ENCODE measurements at regions not wholly inside any gene's neighbourhood (a gene's known extent, or its start where the extent isn't known, plus 50 kb on each side); places are given as distances from the start of the nearest gene placed in this dataset.

- no peak for DNase-seq
- Histone ChIP-seq H3K36me3 (no peaks in the 10 kb centered on the region), H3K4me3 (no peak overlapping the region), H3K9me3 (no peaks in the 10 kb centered on the region), H3K27me3 (no peaks in the 10 kb centered on the region)
Measured at GRCh38 chr2:34031097-34031496, 432.0 kb upstream of the FAM98A start.

GRCh38 chr2:34030273-34030672 lies 431.2 kb upstream of the FAM98A start:
- H3K9me3 ChIP-seq: no peaks in the 10 kb centered on the region
- H3K36me3 ChIP-seq: no peaks in the 10 kb centered on the region
- no peaks in the 10 kb centered on the region for H3K27me3 ChIP-seq
- no peak overlapping the region for H3K4me3 ChIP-seq
- DNase-seq: no peak

DNA sequence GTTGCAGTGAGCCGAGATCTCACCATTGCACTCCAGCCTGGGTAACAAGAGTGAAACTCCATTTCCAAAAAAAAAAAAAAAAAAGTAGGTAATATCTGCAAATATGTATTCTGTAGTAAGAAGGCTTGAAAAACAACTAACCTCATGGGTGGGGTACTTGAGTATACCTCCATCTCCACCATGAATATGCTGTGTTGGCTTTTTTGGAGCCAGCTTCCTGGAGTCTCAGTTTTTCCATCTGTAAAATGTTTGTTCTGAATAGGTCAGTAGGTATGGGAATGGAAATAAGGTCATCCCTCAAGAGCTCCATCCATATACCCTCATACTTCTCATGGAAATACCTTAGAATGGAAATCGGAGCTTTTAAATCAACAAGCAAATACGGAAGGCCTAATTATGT lies 430.0 kb upstream of the FAM98A start:
- no peaks in the 10 kb centered on the region for H3K9me3 ChIP-seq
- no peaks in the 10 kb centered on the region for H3K27me3 ChIP-seq
- H3K36me3 ChIP-seq: no peaks in the 10 kb centered on the region
- no peak for DNase-seq
- H3K4me3 ChIP-seq: no peak overlapping the region

GRCh38 chr2:34025196-34025595 lies 426.1 kb upstream of the FAM98A start:
- DNase-seq: no peak
- Histone ChIP-seq H3K9me3 (no peaks in the 10 kb centered on the region), H3K4me3 (no peak overlapping the region), H3K36me3 (no peaks in the 10 kb centered on the region), H3K27me3 (no peaks in the 10 kb centered on the region; the same call in 1 of the 2 replicates)

GRCh38 chr2:34012715-34013302 lies 413.7 kb upstream of the FAM98A start:
- peak; percentile 41 for DNase-seq
- Histone ChIP-seq H3K27me3 (no peaks in the 10 kb centered on the region), H3K9me3 (no peaks in the 10 kb centered on the region), H3K36me3 (no peaks in the 10 kb centered on the region), H3K4me3 (no peak overlapping the region)

- H3K36me3 ChIP-seq: no peaks in the 10 kb centered on the region
- no peak for DNase-seq
- no peak overlapping the region for H3K4me3 ChIP-seq
- H3K9me3 ChIP-seq: no peaks in the 10 kb centered on the region
- H3K27me3 ChIP-seq: no peaks in the 10 kb centered on the region
Measured at GRCh38 chr2:34011684-34012083, 412.6 kb upstream of the FAM98A start.

GRCh38 chr2:34005901-34006300 lies 406.8 kb upstream of the FAM98A start:
- Histone ChIP-seq H3K9me3 (no peaks in the 10 kb centered on the region), H3K4me3 (no peak overlapping the region), H3K36me3 (no peaks in the 10 kb centered on the region), H3K27me3 (no peaks in the 10 kb centered on the region)
- no peak for DNase-seq

DNA sequence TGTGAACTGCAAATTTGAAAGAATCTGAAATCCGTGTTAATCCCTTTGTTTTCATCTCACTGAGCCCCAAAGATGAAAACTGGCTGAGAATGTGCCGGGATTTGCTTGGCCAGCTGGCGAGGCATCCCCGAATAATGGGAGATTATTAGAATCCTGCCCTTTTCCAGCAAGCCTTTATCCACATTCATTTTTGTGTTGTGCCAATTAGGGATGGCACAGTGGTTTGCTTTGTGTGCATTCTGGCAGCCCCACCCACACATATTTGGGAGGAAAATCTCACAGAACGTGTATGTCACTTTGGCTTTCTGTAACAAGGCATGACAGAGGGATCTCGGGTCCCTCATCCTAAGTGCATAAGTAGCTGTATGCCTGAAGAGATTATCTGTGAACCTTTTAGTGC lies 405.8 kb upstream of the FAM98A start:
- H3K36me3 ChIP-seq: no peaks in the 10 kb centered on the region
- no peak for DNase-seq
- no peaks in the 10 kb centered on the region for H3K27me3 ChIP-seq
- no peak overlapping the region for H3K4me3 ChIP-seq
- H3K9me3 ChIP-seq: no peaks in the 10 kb centered on the region

DNA sequence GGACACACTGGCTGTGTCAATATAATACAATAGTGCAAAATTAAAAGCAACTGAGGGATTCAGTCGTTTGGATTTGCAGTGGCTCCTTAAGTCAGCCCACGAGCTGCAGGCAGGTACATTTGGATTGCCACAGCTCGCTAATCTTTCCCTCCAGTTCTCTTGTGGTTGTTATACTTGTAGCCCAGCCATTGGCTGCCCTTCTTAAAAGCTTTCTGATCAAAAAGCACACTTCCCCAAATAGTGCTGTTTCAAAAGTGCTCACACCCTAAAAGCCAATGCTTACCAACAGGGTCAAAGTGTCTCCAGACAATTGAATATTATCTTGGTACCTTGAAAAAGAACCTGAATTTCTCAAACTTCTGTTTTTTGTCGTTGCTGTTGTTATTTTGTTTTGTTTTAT lies 404.7 kb upstream of the FAM98A start:
- Histone ChIP-seq H3K9me3 (no peaks in the 10 kb centered on the region), H3K4me3 (no peak overlapping the region), H3K27me3 (no peaks in the 10 kb centered on the region), H3K36me3 (no peaks in the 10 kb centered on the region)
- no peak for DNase-seq

GRCh38 chr2:34001557-34001956 lies 402.5 kb upstream of the FAM98A start:
- Histone ChIP-seq H3K9me3 (0 out of 2 replicates have a peak, but pooled peaks cover 2% of the 10 kb centered on the region), H3K4me3 (no peak overlapping the region), H3K27me3 (no peaks in the 10 kb centered on the region), H3K36me3 (no peaks in the 10 kb centered on the region)
- DNase-seq: no peak

DNA sequence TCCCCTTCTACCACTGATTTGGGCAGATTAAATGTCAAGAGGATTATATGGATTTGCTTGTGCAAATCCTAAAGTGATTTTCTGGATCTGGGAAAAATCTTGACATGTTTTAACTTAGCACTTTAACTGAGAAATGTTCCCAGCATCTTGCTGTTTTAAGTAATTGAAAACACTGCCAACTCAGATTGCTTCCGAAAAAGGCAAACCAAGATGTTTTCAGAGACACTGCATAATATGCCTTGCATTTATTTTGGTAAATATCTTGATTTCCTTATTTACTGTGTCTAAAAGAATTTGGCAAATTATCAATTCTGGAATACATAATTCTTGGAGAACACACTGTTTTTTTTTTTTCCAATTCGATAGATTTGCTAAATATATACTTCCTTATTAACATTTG lies 385.0 kb upstream of the FAM98A start:
- Histone ChIP-seq H3K36me3 (no peaks in the 10 kb centered on the region), H3K4me3 (no peak overlapping the region), H3K9me3 (no peaks in the 10 kb centered on the region), H3K27me3 (no peaks in the 10 kb centered on the region)
- no peak for DNase-seq

DNA sequence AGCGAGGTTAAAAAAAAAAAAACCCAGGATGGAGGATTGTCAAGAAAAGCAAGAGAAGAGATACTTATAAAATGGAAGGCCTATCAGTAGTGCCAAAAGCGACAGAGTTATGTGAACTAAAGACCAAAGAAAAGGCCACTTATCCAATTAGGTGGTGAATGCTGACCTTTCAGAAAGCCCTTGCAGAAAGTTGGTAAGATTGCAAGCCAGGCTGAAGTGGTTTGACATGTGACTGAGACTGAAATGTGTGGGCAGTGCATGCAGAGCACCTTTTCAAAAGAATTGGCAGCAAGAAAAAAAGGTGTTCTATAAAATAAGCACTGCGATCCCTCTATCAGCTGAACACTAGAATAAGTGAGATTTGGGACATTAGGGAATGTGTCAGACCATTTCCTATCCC lies 379.4 kb upstream of the FAM98A start:
- no peak for DNase-seq
- H3K9me3 ChIP-seq: no peaks in the 10 kb centered on the region
- no peaks in the 10 kb centered on the region for H3K36me3 ChIP-seq
- no peak overlapping the region for H3K4me3 ChIP-seq
- no peaks in the 10 kb centered on the region for H3K27me3 ChIP-seq

- H3K9me3 ChIP-seq: no peaks in the 10 kb centered on the region
- no peak for DNase-seq
- no peaks in the 10 kb centered on the region for H3K27me3 ChIP-seq
- no peaks in the 10 kb centered on the region for H3K36me3 ChIP-seq
- H3K4me3 ChIP-seq: no peak overlapping the region
Measured at GRCh38 chr2:33975498-33975897, 376.4 kb upstream of the FAM98A start.

- H3K9me3 ChIP-seq: no peaks in the 10 kb centered on the region
- H3K27me3 ChIP-seq: no peaks in the 10 kb centered on the region
- no peak for DNase-seq
- no peak overlapping the region for H3K4me3 ChIP-seq
- H3K36me3 ChIP-seq: no peaks in the 10 kb centered on the region
Measured at GRCh38 chr2:33967103-33967502, 368.0 kb upstream of the FAM98A start.

- Histone ChIP-seq H3K4me3 (no peak overlapping the region), H3K9me3 (no peaks in the 10 kb centered on the region), H3K27me3 (no peaks in the 10 kb centered on the region), H3K36me3 (no peaks in the 10 kb centered on the region)
- DNase-seq: no peak
Measured at GRCh38 chr2:33958591-33958990, 359.5 kb upstream of the FAM98A start.

DNA sequence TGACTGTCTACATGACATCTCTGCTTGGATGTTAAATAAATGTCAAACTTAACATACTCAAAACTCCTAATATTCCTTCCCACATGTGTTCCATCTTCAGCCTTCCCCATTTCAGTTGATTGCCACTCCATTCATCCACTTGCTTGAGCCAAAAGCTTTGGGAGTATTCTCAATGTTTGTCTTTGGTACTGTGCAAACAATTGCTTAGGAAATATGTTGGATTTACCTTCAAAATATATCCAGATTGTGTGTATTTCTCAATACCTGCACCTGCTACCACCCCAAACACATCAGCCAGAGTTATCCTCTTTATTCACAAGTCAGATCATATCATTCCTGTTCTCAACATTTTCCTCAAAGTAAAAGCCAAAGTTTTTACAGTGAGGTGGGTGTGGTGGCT lies 350.3 kb upstream of the FAM98A start:
- Histone ChIP-seq H3K4me3 (no peak overlapping the region), H3K36me3 (no peaks in the 10 kb centered on the region), H3K27me3 (no peaks in the 10 kb centered on the region), H3K9me3 (no peaks in the 10 kb centered on the region)
- DNase-seq: no peak

DNA sequence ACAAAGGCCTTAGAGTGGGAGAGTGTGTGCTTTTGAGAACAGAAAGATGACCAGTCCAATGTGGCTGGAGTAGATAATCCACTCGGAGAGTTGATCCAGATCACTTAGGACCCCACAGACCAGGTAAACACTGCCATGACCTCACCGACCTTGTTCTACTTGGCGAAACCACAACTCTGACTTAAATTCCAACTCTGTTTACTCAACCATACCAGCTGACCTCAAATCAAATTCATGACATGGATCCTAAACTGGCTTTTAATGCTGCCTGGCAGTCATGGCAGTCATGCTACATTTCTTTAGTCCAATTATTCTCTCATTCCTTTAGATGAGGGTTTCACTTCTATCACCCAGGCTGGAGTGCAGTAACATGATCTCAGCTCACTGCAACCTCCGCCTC lies 347.1 kb upstream of the FAM98A start:
- no peaks in the 10 kb centered on the region for H3K36me3 ChIP-seq
- DNase-seq: no peak
- no peaks in the 10 kb centered on the region for H3K9me3 ChIP-seq
- H3K4me3 ChIP-seq: no peak overlapping the region
- no peaks in the 10 kb centered on the region for H3K27me3 ChIP-seq

- no peak for DNase-seq
- H3K36me3 ChIP-seq: no peaks in the 10 kb centered on the region
Measured at GRCh38 chr2:33933203-33933602, 334.1 kb upstream of the FAM98A start.

GRCh38 chr2:33931164-33931563 lies 332.1 kb upstream of the FAM98A start:
- no peak for DNase-seq
- H3K9me3 ChIP-seq: no peaks in the 10 kb centered on the region
- H3K36me3 ChIP-seq: no peaks in the 10 kb centered on the region
- no peak overlapping the region for H3K4me3 ChIP-seq
- no peaks in the 10 kb centered on the region for H3K27me3 ChIP-seq

More at GRCh38 chr2:33933203-33933602, 334.1 kb upstream of the FAM98A start:
- Histone ChIP-seq H3K9me3 (no peaks in the 10 kb centered on the region), H3K4me3 (no peak overlapping the region), H3K27me3 (no peaks in the 10 kb centered on the region)

Measured in MG63 (cell line).